ENCODE measurements at regions not wholly inside any gene's neighbourhood (a gene's known extent, or its start where the extent isn't known, plus 50 kb on each side); places are given as distances from the start of the nearest gene placed in this dataset.

DNA sequence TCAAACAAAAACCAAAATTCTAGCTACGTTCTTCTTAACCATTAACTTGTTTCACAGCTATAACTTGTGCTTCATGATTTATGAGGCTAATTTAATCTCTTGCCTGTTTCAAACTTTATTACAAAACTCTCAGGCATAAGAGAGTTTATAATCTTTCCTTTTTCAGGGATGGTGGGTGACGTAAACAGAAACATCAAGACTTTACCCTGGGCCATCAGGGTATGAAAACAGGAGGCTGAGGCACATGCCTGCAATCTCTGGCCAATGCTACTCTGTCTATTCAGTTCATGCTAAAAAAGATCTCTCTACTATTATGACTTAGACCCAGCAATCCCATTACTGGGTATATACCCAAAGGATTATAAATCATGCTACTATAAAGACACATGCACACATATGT is 55.9 kb upstream of the VWC2 start:
- TF ChIP-seq, protein P1, sequence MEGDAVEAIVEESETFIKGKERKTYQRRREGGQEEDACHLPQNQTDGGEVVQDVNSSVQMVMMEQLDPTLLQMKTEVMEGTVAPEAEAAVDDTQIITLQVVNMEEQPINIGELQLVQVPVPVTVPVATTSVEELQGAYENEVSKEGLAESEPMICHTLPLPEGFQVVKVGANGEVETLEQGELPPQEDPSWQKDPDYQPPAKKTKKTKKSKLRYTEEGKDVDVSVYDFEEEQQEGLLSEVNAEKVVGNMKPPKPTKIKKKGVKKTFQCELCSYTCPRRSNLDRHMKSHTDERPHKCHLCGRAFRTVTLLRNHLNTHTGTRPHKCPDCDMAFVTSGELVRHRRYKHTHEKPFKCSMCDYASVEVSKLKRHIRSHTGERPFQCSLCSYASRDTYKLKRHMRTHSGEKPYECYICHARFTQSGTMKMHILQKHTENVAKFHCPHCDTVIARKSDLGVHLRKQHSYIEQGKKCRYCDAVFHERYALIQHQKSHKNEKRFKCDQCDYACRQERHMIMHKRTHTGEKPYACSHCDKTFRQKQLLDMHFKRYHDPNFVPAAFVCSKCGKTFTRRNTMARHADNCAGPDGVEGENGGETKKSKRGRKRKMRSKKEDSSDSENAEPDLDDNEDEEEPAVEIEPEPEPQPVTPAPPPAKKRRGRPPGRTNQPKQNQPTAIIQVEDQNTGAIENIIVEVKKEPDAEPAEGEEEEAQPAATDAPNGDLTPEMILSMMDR (IDR thresholded peaks at IDR 0.05; ENCODE audit: unreplicated experiment): no peak
- Mint-ChIP-seq H3K36me3 (no peaks in the 10 kb centered on the region), H3K4me3 (no peak overlapping the region), H3K4me1 (no peaks in the 10 kb centered on the region), H3K27ac (no peak overlapping the region), H3K27me3 (ENCODE audit: low read depth) (peaks cover 21% of the 10 kb centered on the region), H3K9me3 (no peaks in the 10 kb centered on the region)
- no peak for DNase-seq (ENCODE audit: low spot score in 2 of 2, unreplicated experiment in 2 of 2)

GRCh38 chr7:49718760-49719159 is 54.7 kb upstream of the VWC2 start:
- DNase-seq (ENCODE audit: low spot score in 2 of 2, unreplicated experiment in 2 of 2): no peak
- H3K27ac Mint-ChIP-seq: no peak overlapping the region
- peaks cover 18% of the 10 kb centered on the region for H3K27me3 Mint-ChIP-seq (ENCODE audit: low read depth)
- H3K36me3 Mint-ChIP-seq: no peaks in the 10 kb centered on the region
- H3K4me1 Mint-ChIP-seq: no peaks in the 10 kb centered on the region
- no peaks in the 10 kb centered on the region for H3K9me3 Mint-ChIP-seq
- H3K4me3 Mint-ChIP-seq: no peak overlapping the region
- TF ChIP-seq, protein P1 (IDR thresholded peaks at IDR 0.05; ENCODE audit: unreplicated experiment): no peak

GRCh38 chr7:49721441-49721840 is 52.0 kb upstream of the VWC2 start:
- Mint-ChIP-seq H3K9me3 (no peaks in the 10 kb centered on the region), H3K27ac (no peak overlapping the region), H3K4me3 (no peak overlapping the region), H3K4me1 (no peaks in the 10 kb centered on the region), H3K27me3 (ENCODE audit: low read depth) (peaks cover 18% of the 10 kb centered on the region), H3K36me3 (no peaks in the 10 kb centered on the region)
- DNase-seq (ENCODE audit: low spot score in 2 of 2, unreplicated experiment in 2 of 2): no peak
- TF ChIP-seq, protein P1 (IDR thresholded peaks at IDR 0.05; ENCODE audit: unreplicated experiment): no peak

Data from mesothelial cell of epicardium (in vitro differentiated cells).